Skin epidermis (tissue), 12 donors: ENCODE measurements at regions not wholly inside any gene's neighbourhood (a gene's known extent, or its start where the extent isn't known, plus 50 kb on each side); places are given as distances from the start of the nearest gene placed in this dataset.

ENCODE experiments used
- H3K27ac ChIP-seq, 21 experiments: fragments of 200-600 bp; sonication (generic) in 11 of 21; one replicate each; pipeline ENCODE4 v1.5.0; 2020; ENCODE audit warnings: mild to moderate bottlenecking in 3 of 21, inconsistent platforms in 2 of 21, moderate library complexity in 2 of 21
- H3K4me3 ChIP-seq, 7 experiments: fragments of 200-600 bp; sonication (generic) in 2 of 7; one replicate each; pipeline ENCODE4 v1.5.0; 2020; ENCODE audit warnings: inconsistent platforms in 2 of 7, mild to moderate bottlenecking in 2 of 7, moderate library complexity in 1 of 7

DNA sequence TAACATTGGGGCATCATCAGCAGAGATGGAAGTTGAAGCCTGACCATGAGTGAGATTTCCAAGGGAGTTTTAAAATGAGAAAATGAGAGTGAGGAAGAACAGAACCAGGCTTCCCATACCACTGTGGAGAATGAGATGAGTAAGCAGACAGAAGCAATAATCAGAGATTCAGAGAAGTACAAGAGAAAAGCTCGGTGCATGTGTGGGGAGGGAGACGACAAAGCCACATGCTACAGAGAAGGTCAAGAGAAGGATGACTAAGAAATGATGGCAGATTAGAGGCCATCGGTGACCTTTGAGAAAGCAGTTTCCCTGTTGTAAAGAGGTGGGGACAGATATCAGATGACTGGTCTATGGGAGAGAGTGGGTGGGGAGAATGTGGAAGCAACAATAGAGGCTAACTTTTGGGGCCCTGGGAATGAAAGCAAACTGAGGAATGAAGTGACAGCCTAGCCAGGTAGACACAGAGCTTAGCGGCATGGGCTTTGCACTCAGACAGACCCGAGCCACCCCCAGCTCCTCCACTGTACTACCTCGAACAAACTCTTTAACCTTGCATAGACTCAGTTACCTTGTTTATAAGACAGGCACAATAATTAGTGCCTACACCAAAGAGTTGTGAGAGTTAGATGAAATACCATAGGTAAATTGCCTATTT, 207.7 kb downstream of the PIK3R1 start:
- no peak overlapping the region for H3K4me3 ChIP-seq
- no peak overlapping the region for H3K27ac ChIP-seq

DNA sequence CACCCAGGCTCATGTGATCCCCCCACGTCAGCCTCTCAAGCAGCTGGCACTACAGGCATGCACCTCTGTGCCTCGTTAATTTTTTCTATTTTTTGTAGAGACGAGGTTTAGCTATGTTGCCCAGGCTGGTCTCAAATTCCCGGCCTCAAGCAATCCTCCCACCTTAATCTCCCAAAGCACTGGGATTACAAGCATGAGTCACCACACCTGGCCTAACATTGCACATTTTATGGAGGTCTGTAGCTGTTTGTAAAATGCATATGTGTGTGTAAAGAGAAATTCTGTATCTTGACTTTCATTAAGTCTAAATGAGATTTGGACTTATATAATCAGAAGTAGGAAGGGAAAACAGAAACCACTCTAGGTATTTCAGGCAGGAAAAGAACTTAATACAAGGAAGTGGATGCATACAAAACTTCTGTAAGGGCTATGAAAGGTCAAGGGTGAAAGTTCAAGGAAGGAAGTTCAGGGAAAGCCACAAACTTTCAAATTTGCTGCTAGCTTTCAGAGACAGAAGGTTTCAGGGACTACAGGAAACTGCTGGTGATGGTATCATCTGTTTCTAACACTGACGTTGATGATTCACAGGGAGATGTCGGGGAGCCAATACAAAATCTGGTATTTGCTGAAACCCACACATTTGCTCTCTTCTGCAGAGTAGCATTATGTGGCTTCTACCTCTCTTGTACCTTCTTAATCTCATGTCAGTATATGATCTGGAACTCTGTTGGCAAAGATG, 209.4 kb downstream of the PIK3R1 start:
- Histone ChIP-seq H3K4me3 (no peak overlapping the region), H3K27ac (peak overlapping the region in 8 of 21 experiments; percentile 12 to 33 (median 22))

DNA sequence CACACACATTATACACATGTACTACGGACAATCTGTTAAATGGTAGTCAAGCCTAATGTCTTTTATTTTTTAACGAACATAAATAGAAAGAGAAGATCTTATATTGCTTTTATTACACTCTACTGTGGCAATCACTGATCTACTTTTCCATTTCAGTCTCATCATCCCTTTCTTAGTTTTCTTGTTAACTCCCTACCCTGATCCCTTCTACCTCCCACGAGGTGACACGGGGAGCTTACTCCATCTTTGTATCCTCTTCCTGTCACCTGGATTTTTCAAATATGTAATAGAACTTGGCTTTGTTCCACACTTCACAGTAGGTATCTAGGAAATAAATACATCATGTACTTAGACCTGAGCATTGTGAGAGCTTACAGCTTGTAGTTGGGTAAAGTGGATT, 211.0 kb downstream of the PIK3R1 start:
- Histone ChIP-seq H3K27ac (no peak overlapping the region), H3K4me3 (no peak overlapping the region)

DNA sequence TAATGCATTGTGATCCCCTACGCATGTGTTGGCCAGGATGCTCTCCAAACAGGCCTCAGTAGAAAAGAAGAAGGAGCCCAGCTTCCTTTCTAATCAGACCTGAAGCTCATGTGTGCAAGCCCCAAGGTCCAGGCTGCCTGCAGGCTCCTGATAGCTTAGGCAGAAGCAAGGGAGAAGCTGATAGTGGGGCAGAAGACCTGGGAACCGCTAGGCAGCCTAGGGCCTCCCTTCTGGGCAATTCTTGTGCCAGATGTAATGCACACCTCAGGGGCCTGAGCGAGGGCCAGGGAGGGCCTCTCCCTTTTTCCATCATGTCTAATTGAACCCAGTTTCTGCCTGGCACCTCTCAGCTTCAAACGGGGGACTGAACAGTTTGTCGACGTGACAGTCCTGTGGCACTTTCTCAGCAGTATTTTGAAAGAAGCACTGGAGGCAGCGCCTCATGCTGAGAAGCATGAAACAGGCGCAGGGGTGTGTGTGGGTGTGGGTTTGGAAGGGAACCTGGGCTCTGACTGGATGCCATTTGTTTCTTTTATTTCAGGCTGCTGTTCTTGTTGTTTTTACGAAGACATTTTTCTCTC, 212.8 kb downstream of the PIK3R1 start:
- Histone ChIP-seq H3K4me3 (no peak overlapping the region), H3K27ac (peak overlapping the region in 8 of 21 experiments; percentile 11 to 60 (median 28))

DNA sequence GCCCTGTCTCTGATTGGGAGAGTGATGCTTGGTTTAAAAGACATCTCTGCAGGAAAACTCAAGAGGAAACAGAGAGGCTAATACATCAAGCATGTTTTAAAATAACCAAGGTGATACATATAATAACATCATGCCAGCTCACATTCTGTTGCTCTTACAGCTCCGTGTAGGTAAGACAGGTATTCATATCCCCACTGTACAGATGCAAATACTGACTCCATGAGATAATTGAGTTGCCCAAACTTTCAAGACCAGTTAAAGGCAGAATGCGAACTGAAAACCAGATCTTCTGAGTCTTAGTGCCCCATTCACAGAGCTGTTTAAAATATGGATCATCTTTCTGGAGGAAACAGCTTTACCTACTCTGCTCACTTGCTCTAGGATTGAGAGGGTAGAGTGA, 214.0 kb downstream of the PIK3R1 start:
- no peak overlapping the region for H3K27ac ChIP-seq
- H3K4me3 ChIP-seq, result no peak overlapping the region

DNA sequence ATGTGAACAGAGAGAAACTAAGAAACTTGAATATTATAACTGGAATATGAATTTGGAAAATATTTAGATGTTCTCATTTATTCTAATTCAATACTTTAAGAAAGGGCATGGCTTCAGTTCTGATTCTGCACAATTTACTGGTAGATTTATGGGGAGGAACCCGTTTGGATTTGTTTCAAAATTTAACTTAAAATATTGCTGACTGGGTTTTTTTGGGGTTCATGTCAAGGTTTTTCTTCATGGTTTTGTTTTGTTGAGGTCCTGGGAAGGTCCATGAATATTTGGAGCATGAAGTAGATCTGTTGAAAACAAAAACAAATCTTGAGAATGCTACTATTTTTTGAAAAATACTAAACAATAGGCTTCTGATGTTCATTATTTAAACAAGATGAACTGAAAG, 214.7 kb downstream of the PIK3R1 start:
- Histone ChIP-seq H3K4me3 (no peak overlapping the region), H3K27ac (no peak overlapping the region)

DNA sequence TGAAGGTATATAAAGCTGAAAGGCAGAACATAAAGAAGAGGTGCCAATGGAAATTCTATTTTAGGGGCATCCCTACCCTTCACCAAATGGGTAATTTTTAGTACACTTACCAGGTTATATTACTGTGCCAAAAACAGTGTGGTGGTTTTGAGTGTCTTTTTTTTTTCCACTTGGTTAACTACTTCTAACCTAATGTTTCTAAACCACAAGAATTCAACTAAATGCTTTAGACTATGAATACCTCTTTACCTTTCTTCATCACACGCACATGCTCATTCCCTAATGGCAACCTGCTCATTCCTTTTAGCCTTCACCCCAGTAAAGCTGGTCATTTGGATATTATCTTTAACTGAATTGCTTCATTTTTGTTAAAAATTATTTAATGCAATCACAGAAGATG, 215.6 kb downstream of the PIK3R1 start:
- no peak overlapping the region for H3K4me3 ChIP-seq
- peak overlapping the region in 1 of 21 experiments; percentile 11 for H3K27ac ChIP-seq

DNA sequence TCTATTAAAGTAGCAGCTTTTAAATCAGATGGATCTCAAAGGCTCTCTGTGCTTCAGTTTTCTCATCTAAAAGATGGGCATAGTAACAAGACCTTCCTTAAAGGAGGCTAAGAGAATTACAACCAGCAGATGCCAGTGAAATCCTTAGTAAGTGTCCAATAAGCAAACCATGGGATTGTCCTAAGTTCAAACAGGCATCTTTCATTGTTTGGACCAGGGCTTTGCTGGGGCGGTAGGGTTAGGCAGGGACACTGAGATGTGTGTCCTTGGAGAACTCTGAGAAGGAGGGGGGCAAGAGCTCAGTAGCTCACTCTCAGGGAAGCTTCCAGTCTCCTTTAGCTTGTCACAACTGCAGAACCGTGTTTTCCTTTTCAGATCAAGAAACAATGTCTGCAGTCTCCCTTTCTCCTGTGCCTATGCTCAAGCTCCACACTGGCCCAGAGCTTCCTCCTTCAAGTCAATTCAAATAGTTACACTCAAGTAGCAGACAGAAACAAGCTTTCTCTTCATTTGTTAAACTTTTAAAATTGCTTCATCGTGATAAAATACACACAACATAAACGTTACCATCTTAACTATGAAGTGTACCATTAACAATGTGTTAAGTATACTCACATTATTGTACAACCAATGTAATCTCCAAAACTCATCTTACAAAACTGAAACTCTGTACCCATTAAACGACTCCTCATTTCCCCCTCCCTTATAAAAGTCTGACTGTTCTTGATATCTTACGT, 216.2 kb downstream of the PIK3R1 start:
- Histone ChIP-seq H3K4me3 (no peak overlapping the region), H3K27ac (peak overlapping the region in 2 of 21 experiments; percentile 11 to 13)

DNA sequence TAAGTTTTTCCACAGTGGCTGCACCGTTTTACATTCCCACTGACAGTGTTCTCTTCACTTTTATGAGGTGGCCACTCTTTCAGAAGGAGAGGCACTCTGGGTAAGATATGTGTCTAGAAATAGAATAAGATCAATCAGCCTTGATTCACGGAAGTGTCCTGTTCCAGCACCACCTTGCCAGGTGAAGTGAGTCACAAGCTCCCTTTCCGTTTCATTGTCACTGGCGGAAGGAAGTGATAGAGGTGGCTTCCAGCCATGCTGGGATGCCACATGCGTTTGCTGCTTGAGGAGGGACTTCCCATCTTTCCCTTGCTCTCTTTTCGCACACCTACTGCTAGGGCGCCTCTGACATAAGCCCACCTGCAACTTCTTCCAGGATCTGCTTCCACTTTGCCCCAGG, 217.1 kb downstream of the PIK3R1 start:
- Histone ChIP-seq H3K4me3 (no peak overlapping the region), H3K27ac (peak overlapping the region in 4 of 21 experiments; percentile 12 to 92 (median 72))

DNA sequence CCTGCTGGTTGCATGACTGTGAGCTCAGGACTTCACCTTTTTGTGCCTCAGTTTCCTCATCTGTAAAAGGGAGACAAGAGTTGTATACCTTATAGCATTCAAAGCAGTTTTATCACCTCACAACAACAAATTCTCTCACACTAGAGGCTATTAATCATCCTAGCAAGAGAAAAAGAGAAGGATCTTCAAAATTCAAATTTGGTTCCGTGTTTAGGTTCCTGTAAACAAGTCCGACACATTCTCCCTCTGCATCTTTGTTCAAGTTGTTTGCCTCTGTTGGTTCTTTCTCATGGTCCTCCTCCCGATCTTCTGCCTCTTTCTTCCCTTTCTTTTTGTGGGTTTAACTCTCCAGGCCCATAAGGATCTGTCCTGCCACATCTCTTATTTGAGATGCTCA, 218.0 kb downstream of the PIK3R1 start:
- H3K27ac ChIP-seq, result peak overlapping the region in 18 of 21 experiments; percentile 34 to 92 (median 82)
- no peak overlapping the region for H3K4me3 ChIP-seq

DNA sequence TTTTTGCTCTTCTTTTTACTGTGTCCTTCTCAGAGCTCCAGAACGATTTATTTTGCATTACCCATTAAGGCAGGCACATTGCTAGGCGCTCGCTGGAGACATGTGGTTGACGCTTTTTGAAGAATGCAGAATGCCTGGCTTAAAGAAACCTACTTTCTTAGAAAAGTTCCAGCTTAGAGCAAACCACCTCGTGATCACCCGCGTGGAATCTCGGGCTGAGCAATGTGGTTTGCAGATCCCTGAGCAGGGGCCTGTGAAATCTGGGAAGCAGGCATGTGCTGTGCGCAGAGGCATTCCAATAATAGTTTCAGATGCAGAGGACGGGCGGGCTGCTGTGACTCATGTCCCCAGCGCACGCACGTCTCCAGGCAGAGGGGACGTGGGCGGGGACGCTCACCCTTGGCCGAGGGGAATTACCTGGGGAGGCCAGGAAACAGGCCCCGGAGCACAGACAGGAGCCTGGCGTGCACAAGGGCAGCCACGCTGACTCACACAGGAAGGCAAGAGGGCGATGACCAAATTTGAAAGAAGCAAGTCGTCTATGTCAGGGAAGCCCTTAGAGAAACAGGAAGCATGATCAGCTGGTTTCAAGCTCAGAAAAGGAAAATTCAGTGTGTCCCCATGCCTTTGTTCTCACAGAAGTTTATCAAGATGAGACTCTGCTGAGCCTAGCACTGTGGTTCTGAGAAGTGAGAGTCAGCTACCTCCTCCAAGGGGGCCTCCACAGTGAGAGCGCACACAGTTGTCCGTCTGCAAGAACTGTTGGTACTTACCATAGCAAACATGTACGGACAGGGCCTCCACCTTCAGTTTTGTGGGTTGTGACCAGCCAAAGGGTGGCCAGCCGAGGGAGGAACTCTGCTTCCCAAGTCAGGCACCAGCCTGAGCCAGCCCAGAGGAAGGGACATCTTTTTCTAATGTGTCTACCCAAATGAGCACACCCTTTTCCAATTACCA, 218.6 kb downstream of the PIK3R1 start:
- Histone ChIP-seq H3K27ac (peak overlapping the region; percentile 15 to 92 (median 80)), H3K4me3 (no peak overlapping the region)

DNA sequence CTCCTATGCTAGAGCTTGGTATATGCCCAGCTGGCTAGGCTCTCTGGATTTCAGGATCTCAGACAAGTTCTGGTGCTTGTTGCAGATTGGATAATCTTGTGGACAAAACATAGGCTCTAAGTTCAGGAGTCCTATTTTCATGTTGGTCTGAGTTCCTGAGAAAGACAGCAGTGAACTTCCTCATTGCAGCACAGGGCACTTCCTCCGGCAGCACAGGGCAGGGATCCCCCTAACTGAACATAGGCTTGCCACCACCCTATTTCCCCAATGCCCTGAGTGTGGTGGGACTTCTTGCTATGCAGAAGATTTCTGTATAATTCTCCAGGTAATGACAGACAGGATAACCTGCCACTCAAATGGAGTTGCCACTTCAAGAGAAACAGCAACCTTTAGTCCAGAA, 220.1 kb downstream of the PIK3R1 start:
- peak overlapping the region in 15 of 21 experiments; percentile 58 to 92 (median 82) for H3K27ac ChIP-seq
- H3K4me3 ChIP-seq, result no peak overlapping the region

DNA sequence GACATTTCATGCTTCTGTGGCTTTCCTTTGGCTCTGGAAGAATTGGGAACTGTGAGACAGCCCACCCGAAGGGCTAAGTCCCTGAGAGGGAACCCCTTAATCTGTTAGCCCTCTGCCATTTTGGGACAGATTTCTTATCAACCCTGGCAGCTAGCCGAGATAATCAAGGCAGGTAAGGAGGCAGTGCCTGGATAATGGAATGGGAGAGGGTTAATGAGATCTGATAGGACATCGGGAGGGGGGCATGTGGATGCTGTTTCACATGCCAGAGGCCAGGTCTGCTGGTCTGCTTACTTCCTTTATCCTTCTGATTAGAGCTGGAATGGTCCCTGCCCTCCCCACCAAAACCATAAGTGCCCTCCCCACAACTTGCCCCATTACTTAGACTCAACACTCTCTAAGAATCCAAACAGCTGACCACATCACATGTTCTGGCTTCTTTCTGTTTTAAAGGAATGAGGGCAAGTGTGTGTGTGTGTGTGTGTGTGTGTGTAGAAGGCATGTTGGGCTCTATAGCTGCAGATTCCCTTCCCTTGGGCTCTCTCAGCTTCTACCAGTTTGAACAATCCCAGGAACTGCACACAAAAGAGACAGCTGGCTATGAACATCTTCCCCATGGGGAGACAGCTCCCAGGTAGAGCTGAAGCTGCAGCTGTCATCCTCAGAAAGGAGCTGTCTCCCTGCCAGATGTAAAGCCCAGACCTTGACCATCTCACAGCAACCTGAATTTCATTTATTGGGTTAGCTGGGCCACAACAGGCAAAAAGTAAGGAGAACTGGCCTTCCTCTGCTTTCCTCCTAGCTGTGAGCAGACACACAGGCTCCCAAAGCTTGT, 221.3 kb downstream of the PIK3R1 start:
- peak overlapping the region in 1 of 21 experiments; percentile 7 for H3K27ac ChIP-seq
- H3K4me3 ChIP-seq, result no peak overlapping the region

DNA sequence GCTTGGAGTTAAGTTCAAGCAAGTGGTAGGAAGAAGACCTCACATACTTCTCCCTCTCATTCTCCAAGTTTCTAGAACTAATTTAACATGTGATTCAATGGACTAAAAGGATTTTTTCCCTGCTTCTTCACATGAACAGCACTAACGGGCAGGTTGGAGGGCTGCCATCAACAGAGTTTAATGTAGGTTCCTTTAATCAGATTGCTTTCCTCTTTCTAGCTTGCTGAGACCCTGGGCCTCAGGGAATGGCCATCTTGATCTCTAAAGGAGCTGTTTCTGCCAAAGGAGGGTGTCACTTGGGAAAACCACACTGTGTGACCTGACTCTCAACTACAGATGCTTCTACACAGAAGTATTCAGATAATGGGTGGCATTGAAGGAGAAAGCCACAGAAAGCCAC, 223.3 kb downstream of the PIK3R1 start:
- H3K27ac ChIP-seq, result peak overlapping the region in 1 of 21 experiments; percentile 9
- H3K4me3 ChIP-seq, result no peak overlapping the region

DNA sequence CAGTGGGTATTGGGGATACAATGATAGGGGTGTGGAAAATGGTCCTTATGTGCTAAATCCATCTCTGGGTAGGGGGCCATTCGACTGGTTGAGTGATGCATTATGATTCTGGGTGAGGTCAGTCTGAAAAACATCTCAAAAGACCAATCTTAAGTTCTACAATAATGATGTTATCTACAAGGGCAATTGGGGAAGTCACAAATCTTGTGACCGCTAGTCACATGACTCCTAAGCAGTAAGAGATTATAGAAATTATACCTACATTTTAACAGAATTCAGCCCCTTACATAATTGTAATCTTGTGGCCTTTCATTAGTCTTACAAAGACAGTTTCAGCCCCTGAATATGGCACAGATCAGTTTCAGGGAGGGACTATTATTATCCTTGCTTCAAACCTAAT, 224.7 kb downstream of the PIK3R1 start:
- Histone ChIP-seq H3K4me3 (no peak overlapping the region), H3K27ac (peak overlapping the region in 4 of 21 experiments; percentile 20 to 32 (median 28))

DNA sequence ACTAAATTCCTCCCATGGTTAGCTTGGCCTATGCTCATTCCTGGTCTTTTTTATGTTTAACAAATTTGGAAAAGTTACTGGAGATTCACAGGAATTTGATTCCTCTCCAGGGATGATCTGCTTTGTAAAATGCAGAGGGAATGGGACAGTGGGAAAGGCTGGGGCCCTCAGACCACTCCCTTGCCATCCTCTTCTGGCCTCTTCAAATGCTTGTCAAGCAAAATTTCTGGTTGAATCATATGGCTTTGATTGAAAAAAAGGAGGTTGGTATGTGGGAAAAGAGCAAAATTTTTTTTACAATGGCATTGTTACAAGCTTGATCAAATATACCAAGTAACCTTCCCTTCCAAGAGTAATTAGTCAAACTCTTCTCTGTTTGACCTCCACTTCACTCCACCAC, 225.1 kb downstream of the PIK3R1 start:
- H3K4me3 ChIP-seq, result no peak overlapping the region
- peak overlapping the region in 8 of 21 experiments; percentile 13 to 70 (median 36) for H3K27ac ChIP-seq

DNA sequence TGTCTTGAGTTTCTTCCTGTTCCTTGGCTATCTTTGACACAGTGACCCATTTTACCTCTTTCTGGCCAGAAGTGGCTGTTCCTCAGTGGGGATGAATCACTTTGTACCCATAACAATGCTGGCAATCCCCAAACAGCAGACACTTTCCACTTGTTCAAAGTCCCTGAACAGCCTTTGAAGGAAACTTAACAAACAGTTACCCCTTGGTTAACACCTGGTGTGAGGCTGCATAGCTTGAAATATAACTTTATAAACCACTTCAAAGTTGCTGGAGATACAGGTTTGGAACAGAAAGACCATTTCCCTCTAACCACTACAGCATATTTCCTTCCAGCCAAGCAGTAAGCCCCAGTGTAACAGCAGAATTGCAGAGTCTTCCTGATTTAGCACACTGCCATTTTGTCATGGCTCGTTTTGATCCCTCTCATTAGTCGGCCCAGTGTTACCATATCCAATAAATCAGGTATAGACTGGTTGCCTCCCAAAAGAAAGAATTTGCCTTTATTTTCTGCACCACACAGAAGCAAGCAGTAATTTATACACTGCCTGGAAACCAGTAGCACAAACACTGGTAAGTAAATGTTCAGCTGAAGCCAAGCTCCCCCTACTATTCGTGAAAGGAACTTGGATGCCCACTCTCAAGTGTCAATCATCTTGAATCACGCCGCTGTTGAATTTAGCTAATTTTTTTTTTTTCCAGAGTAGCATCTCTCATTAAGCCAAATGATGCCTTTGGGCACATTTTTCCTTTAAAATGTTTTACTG, 225.9 kb downstream of the PIK3R1 start:
- H3K27ac ChIP-seq, result peak overlapping the region in 6 of 21 experiments; percentile 13 to 70 (median 38)
- no peak overlapping the region for H3K4me3 ChIP-seq
